Fibroblast of villous mesenchyme (primary cell): ENCODE measurements at regions not wholly inside any gene's neighbourhood (a gene's known extent, or its start where the extent isn't known, plus 50 kb on each side); places are given as distances from the start of the nearest gene placed in this dataset.

Source experiments
- DNase-seq: peaks from one replicate; pipeline ENCODE4 v3.0.0-alpha.2; 2010; ENCODE audit warnings: low read depth
- H3K4me3 ChIP-seq: 2 replicates; pipeline ENCODE4 v1.5.1; 2011; ENCODE audit warnings: low read depth, mild to moderate bottlenecking, low read length
- TF ChIP-seq, protein P1 (sequence below): IDR thresholded peaks from 2 replicates; pipeline ENCODE4 v1.5.1; 2012; ENCODE audit warnings: low read depth, mild to moderate bottlenecking, low read length; ENCODE audit not compliant: insufficient read depth

DNA sequence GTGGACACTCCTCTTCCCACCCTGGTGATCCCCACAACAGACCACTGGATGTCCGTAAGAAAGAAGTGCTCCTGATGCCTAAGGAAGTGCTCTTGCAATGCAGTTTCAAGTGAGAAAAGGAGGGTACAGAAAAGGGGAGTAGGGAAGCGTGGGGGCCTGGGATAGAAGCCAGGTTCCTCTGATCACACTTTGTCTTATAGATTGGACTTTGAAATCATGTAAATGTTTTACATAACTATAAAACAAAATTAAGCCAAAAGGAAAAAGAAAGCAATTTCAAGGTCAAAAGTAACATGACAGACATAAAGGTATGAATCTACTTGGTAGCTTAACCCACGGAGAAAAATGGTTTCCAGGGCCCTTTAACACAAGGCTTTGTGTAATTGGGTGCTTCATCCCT is 107.3 kb upstream of the TRPM1 start:
- DNase-seq = no peak
- TF ChIP-seq, protein P1, sequence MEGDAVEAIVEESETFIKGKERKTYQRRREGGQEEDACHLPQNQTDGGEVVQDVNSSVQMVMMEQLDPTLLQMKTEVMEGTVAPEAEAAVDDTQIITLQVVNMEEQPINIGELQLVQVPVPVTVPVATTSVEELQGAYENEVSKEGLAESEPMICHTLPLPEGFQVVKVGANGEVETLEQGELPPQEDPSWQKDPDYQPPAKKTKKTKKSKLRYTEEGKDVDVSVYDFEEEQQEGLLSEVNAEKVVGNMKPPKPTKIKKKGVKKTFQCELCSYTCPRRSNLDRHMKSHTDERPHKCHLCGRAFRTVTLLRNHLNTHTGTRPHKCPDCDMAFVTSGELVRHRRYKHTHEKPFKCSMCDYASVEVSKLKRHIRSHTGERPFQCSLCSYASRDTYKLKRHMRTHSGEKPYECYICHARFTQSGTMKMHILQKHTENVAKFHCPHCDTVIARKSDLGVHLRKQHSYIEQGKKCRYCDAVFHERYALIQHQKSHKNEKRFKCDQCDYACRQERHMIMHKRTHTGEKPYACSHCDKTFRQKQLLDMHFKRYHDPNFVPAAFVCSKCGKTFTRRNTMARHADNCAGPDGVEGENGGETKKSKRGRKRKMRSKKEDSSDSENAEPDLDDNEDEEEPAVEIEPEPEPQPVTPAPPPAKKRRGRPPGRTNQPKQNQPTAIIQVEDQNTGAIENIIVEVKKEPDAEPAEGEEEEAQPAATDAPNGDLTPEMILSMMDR = no peak

DNA sequence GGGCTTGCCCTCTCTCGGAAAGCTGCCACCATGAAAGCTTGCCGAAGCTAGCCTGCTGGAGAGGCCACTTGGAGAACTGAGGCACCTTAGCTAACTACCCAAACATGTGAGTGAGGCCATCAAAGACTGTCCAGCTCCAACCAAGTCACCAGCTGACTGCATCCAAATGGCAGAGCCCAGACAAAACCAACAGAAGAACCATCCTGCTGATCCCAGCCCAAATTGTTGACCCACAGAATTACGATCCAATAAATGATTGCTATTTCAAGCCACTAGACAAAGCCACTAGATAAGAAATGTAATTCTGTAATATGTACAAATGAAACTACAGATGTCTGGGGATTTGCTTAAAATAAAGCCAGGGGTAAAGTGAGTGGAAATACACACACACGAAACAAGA is 109.8 kb upstream of the TRPM1 start:
- TF ChIP-seq, protein P1 = no peak
- DNase-seq = no peak
- H3K4me3 ChIP-seq = no peak overlapping the region

More for the DNA sequence above, 107.3 kb upstream of the TRPM1 start:
- no peak overlapping the region for H3K4me3 ChIP-seq

DNA sequence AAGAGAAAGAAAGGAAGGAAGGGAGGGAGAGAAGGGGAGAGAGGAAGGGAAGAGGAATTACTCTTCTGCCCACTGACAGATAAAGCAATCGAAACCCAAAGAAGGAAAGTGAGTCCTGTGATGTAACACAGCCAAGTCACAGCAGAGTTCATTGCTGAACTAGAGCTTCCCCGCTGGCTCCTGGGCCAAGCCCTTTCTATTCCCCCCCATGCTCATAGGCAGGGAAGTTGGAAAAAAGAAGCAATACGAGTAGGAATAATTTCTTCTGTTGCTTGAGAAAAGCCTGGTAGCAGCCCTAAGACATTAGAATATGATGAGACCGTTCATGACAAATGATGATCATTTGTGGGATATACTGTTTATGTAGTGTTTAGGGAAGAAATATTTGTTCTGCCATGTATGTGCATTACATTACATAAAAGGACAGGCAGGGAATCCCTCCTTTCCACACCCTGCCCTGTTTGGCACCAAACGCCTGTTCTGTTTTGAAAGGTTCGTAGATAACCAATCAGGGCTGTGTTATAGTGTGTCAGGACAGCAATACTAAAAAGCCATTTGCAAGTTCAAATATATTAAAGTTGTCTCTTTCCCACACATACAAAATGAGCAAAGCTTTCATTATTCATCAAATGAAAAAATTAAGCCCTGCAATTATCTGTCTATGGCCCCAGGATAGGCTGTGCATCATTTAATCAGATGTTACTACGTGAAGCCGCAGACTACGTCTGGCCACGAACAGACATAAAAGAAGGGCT is 111.0 kb upstream of the TRPM1 start:
- DNase-seq = peak; percentile 65
- TF ChIP-seq, protein P1 = no peak
- H3K4me3 ChIP-seq = no peak overlapping the region

DNA sequence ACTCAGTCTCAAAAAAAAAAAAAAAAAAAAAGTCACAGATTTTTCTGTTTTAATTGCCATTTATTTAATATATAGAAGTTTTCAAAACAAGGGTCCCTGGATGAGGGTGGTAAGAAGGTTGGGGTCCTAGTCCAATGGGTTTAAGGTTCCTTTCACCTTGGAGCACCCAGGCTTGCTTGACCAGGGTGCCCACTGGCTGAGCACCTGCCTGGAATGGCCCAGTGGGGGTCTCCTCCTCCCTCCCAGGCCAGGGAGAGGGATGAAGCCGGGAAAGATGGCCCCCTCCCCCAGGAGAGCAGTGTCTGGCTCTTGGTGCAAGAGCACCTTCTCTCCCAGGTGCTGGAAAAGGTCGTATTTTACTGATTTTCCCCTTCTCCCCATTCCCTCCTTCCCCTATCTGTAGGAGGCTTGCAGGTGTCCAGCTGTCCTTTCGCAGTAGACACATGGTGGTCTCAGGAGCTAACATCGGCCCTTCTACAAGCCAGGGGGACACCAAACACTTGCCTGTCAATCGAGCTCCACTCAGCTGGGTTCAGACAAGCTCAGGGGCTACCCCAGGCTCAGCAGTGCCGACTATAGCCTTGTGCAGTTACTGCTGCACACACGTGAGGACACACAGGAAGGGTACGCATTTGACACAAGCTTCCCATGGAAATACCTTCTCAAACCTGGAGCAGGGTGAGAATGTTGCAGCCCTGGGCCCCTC is 112.3 kb upstream of the KLF13 start:
- TF ChIP-seq, protein P1 = no peak
- no peak for DNase-seq
- no peak overlapping the region for H3K4me3 ChIP-seq

DNA sequence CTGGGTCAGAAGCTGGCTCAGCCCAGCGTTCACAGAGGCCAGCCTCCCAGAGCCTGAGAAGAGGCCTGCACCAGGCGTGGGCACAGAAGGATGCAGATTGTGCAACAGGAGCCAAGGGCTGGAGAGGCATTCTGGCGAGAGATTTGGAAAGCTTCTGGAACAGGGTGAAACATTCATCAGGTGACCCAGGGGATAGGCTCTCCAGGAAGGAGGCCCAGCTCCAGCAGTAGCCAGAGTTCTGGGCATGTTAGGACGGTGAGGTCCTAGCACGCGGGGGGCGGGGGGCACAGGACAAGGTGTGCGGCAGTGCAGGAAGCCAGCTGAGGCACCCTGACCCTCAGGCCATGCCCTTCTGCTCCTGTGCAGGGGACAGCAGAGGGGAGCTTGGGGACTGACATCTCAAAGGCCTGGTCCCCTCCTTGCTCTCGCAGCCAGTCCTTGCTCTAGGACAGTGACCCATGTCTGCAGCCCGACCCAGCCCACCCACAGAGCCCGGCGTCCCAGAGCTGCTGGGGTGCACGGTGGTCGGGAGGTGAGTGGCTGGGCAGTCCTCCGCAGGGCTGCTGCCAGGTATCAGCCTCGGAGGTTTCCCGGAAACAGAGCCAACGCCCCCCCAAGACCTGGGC is 111.7 kb upstream of the KLF13 start:
- TF ChIP-seq, protein P1 = no peak
- peak; percentile 85 for DNase-seq
- peak overlapping the region; percentile 51 for H3K4me3 ChIP-seq

DNA sequence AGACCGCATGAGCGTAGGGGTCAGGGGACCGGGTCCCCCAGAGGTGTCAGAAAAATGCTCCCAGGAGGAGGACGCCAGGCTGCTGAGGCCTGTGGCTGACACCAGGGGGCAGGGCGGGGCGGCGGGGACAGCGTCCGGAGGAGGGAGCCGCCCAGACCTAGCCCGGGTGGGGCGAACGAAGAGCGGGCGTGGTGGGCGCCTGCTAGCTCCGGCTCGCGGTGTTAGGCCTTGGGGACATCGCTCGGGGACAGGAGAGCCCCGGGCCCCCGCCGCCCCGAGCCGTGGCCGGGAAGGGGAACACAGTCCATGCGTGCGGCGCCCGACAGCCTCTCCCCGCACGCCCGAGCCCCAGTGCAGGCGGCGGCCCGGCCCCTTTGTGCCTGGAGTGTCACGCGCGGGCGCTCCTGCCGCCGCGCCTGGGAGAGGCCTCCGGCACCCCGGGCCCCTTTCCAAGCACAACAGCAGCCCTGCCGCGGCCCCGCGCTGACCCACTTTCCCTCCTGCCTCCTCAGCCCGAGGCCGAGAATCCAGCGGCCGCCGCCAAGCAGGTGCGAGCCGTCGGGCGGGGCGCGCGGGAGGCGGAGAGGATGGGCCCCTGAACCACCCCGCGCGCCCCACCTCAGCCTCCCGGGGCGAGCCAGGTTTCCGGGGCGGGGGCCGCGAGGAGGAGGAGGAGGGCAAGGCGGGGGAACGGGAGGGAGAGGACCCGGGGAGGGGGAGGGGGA is 111.0 kb upstream of the KLF13 start:
- peak; percentile 66 for DNase-seq
- H3K4me3 ChIP-seq = peak overlapping the region; percentile 51
- TF ChIP-seq, protein P1 = peak; percentile 75
